Neural cell (in vitro differentiated cells): ENCODE measurements at regions not wholly inside any gene's neighbourhood (a gene's known extent, or its start where the extent isn't known, plus 50 kb on each side); places are given as distances from the start of the nearest gene placed in this dataset.

Experiments
- H2AFZ ChIP-seq: fragments of 200-600, 300-800 bp; sonication (generic), shearing (Covaris generic); 2 replicates; pipeline ENCODE4 v1.6.0; 2014; ENCODE audit warnings: low read depth, mild to moderate bottlenecking, antibody characterized with exemption, low read length, moderate library complexity
- H3F3A ChIP-seq: fragments of 200-600 bp; shearing (Covaris generic); 2 replicates; pipeline ENCODE4 v1.6.1; 2016; ENCODE audit warnings: mild to moderate bottlenecking, moderate library complexity, mixed read lengths, antibody characterized with exemption, low read length; ENCODE audit not compliant: insufficient read depth, poor library complexity, severe bottlenecking
- H3K27ac ChIP-seq: fragments of 200-600, 300-800 bp; sonication (generic), shearing (Covaris generic); 2 replicates; pipeline ENCODE4 v1.5.1; 2014; ENCODE audit warnings: mild to moderate bottlenecking, low read length, moderate library complexity
- H3K27me3 ChIP-seq: fragments of 300-800, 200-600 bp; sonication (generic), shearing (Covaris generic); 2 replicates; pipeline ENCODE4 v1.6.0; 2014; ENCODE audit warnings: mild to moderate bottlenecking, low read depth, low read length, moderate library complexity; ENCODE audit not compliant: insufficient read depth
- H3K36me3 ChIP-seq: fragments of 300-800, 200-600 bp; sonication (generic), shearing (Covaris generic); 2 replicates; pipeline ENCODE4 v1.5.1; 2014; ENCODE audit warnings: mild to moderate bottlenecking, antibody characterized with exemption, low read length, moderate library complexity; ENCODE audit not compliant: insufficient read depth
- H3K4me2 ChIP-seq: fragments of 300-800, 200-600 bp; sonication (generic), shearing (Covaris generic); 2 replicates; pipeline ENCODE4 v1.6.0; 2014; ENCODE audit warnings: mild to moderate bottlenecking, low read length
- H3K4me3 ChIP-seq: fragments of 300-800, 200-600 bp; sonication (generic), shearing (Covaris generic); 2 replicates; pipeline ENCODE4 v1.5.1; 2014; ENCODE audit warnings: mild to moderate bottlenecking, low read length, moderate library complexity
- H3K79me2 ChIP-seq: fragments of 200-600 bp; shearing (Covaris generic); replicated peaks from 2 replicates; pipeline ENCODE4 v1.6.0; 2014; ENCODE audit warnings: mild to moderate bottlenecking, low read length, moderate library complexity; ENCODE audit not compliant: insufficient read depth
- H3K9ac ChIP-seq: fragments of 300-800, 200-600 bp; sonication (generic), shearing (Covaris generic); 2 replicates; pipeline ENCODE4 v1.6.1; 2016; ENCODE audit warnings: mild to moderate bottlenecking, low read length, mixed read lengths
- H3K9me2 ChIP-seq: fragments of 200-600 bp; shearing (Covaris generic); 2 replicates; pipeline ENCODE4 v1.6.1; 2016; ENCODE audit warnings: mild to moderate bottlenecking, low read length, mixed read lengths; ENCODE audit not compliant: insufficient read depth
- H3K9me3 ChIP-seq: fragments of 200-600, 300-800 bp; sonication (generic), shearing (Covaris generic); 2 replicates; pipeline ENCODE4 v1.6.1; 2016; ENCODE audit warnings: mild to moderate bottlenecking, mixed run types, low read length, moderate library complexity, mixed read lengths
- H4K20me1 ChIP-seq: fragments of 200-600 bp; shearing (Covaris generic); 2 replicates; pipeline ENCODE4 v1.6.1; 2016; ENCODE audit warnings: mild to moderate bottlenecking, mixed run types; ENCODE audit not compliant: insufficient read depth
- CTCF ChIP-seq: fragments of 450-650 bp; IDR thresholded peaks from 2 replicates; pipeline ENCODE4 v1.5.1; 2014; ENCODE audit warnings: antibody characterized with exemption, mild to moderate bottlenecking, moderate library complexity; ENCODE audit not compliant: poor library complexity, severe bottlenecking
- EZH2 ChIP-seq: fragments of 200-600, 300-800 bp; shearing (Covaris generic), sonication (generic); IDR thresholded peaks from 2 replicates; pipeline ENCODE4 v1.6.1; 2014; ENCODE audit warnings: antibody characterized with exemption, low read length, borderline replicate concordance, mild to moderate bottlenecking; ENCODE audit not compliant: insufficient read depth, poor library complexity, severe bottlenecking
- MXI1 ChIP-seq: fragments of 450-650 bp; conservative IDR thresholded peaks from 2 replicates; pipeline ENCODE4 v1.6.1; 2014; ENCODE audit warnings: antibody characterized with exemption, mild to moderate bottlenecking; ENCODE audit not compliant: poor library complexity, severe bottlenecking
- POLR2AphosphoS5 ChIP-seq: IDR thresholded peaks from 2 replicates; pipeline ENCODE4 v1.6.1; 2012
- RAD21 ChIP-seq: fragments of 450-650 bp; conservative IDR thresholded peaks from 2 replicates; pipeline ENCODE4 v1.6.1; 2014; ENCODE audit warnings: antibody characterized with exemption, mild to moderate bottlenecking, moderate library complexity
- REST ChIP-seq: IDR thresholded peaks from 2 replicates; pipeline ENCODE4 v1.6.1; 2012; ENCODE audit warnings: borderline replicate concordance
- SMC3 ChIP-seq: fragments of 450-650 bp; conservative IDR thresholded peaks from 2 replicates; pipeline ENCODE4 v1.6.1; 2014; ENCODE audit warnings: antibody characterized with exemption, mild to moderate bottlenecking, moderate library complexity; ENCODE audit not compliant: poor library complexity
- TAF1 ChIP-seq: IDR thresholded peaks from 2 replicates; pipeline ENCODE4 v1.6.1; 2012; ENCODE audit warnings: low read depth

- Histone ChIP-seq H3K9me2 (no peaks in the 10 kb centered on the region), H3K9me3 (no peaks in the 10 kb centered on the region), H3K36me3 (no peaks in the 10 kb centered on the region), H3K79me2 (no peaks in the 10 kb centered on the region), H3K27ac (no peak overlapping the region), H3K9ac (no peak overlapping the region), H2AFZ (no peak overlapping the region), H3K27me3 (no peaks in the 10 kb centered on the region), H3K4me3 (no peak overlapping the region), H4K20me1 (no peaks in the 10 kb centered on the region), H3F3A (no peaks in the 10 kb centered on the region), H3K4me2 (no peak overlapping the region)
- TF ChIP-seq CTCF (no peak), REST (no peak), EZH2 (no peak), RAD21 (no peak), MXI1 (no peak)
Measured at GRCh38 chr20:39299783-39300182, 337.6 kb downstream of the DHX35 start.

GRCh38 chr20:39298571-39299506 lies 336.7 kb downstream of the DHX35 start:
- TF ChIP-seq POLR2AphosphoS5 (no peak), TAF1 (no peak), MXI1 (no peak), REST (no peak), RAD21 (no peak), SMC3 (no peak), EZH2 (no peak), CTCF (no peak)
- H3K9me2 ChIP-seq = no peaks in the 10 kb centered on the region
- H3K27me3 ChIP-seq = no peaks in the 10 kb centered on the region
- no peak overlapping the region for H3K4me2 ChIP-seq
- H3K9ac ChIP-seq = no peak overlapping the region
- no peaks in the 10 kb centered on the region for H3K36me3 ChIP-seq
- no peaks in the 10 kb centered on the region for H4K20me1 ChIP-seq
- H3K27ac ChIP-seq = no peak overlapping the region
- H3K4me3 ChIP-seq = no peak overlapping the region
- no peak overlapping the region for H2AFZ ChIP-seq
- no peaks in the 10 kb centered on the region for H3K79me2 ChIP-seq
- no peaks in the 10 kb centered on the region for H3F3A ChIP-seq
- no peaks in the 10 kb centered on the region for H3K9me3 ChIP-seq
